ENCODE measurements at regions not wholly inside any gene's neighbourhood (a gene's known extent, or its start where the extent isn't known, plus 50 kb on each side); places are given as distances from the start of the nearest gene placed in this dataset.

- DNase-seq = no peak
- no peaks in the 10 kb centered on the region for H3K4me1 ChIP-seq (ENCODE audit: control insufficient read depth in 2 of 2, insufficient read depth in 2 of 2, low read length in 2 of 2)
- no peaks in the 10 kb centered on the region for H3K27me3 Mint-ChIP-seq
- no peak overlapping the region for H3K27ac Mint-ChIP-seq
- no peak overlapping the region for H3K4me3 Mint-ChIP-seq
- H3K36me3 Mint-ChIP-seq = no peaks in the 10 kb centered on the region
- H3K9me3 ChIP-seq (ENCODE audit: control insufficient read depth in 2 of 3, low read length in 3 of 3) = no peaks in the 10 kb centered on the region
- intact Hi-C loops (cut with micrococcal nuclease) = no loop called here
- no peak overlapping the region for H3K27ac ChIP-seq (ENCODE audit: low read depth, low read length)
- peaks cover 0 to 8% (median 0%) of the 10 kb centered on the region in 11 donors for H3K9me3 Mint-ChIP-seq
- H3K4me1 Mint-ChIP-seq = peaks cover 0 to 6% (median 0%) of the 10 kb centered on the region in 7 donors
- H3K4me3 ChIP-seq (ENCODE audit: low read length) = no peak overlapping the region
- H3K36me3 ChIP-seq (ENCODE audit: control insufficient read depth in 2 of 3, insufficient read depth in 3 of 3, low read length in 3 of 3) = no peaks in the 10 kb centered on the region
- CTCF ChIA-PET = no interaction called here
- no peaks in the 10 kb centered on the region for H3K27me3 ChIP-seq (ENCODE audit: control insufficient read depth in 2 of 2, insufficient read depth in 2 of 2, low read length in 2 of 2)
- POLR2A ChIA-PET = no interaction called here
- ATAC-seq = no peak
Measured at GRCh38 chrX:42237956-42238355, 314.6 kb upstream of the CASK start.

- H3K4me3 ChIP-seq (ENCODE audit: low read length) = no peak overlapping the region
- no peaks in the 10 kb centered on the region for H3K36me3 ChIP-seq (ENCODE audit: control insufficient read depth in 2 of 3, insufficient read depth in 3 of 3, low read length in 3 of 3)
- Mint-ChIP-seq H3K36me3 (peaks cover 0 to 11% (median 7%) of the 10 kb centered on the region in 5 donors), H3K27ac (no peak overlapping the region), H3K27me3 (peaks cover 0 to 5% (median 0%) of the 10 kb centered on the region in 5 donors), H3K4me3 (no peak overlapping the region), H3K9me3 (peaks cover 4 to 23% (median 11%) of the 10 kb centered on the region in 11 donors), H3K4me1 (peaks cover 0 to 5% (median 0%) of the 10 kb centered on the region in 7 donors)
- no peaks in the 10 kb centered on the region for H3K9me3 ChIP-seq (ENCODE audit: control insufficient read depth in 2 of 3, low read length in 3 of 3)
- ChIA-PET CTCF (no interaction called here), POLR2A (no interaction called here)
- H3K27ac ChIP-seq (ENCODE audit: low read depth, low read length) = no peak overlapping the region
- DNase-seq = no peak
- no peaks in the 10 kb centered on the region for H3K27me3 ChIP-seq (ENCODE audit: control insufficient read depth in 2 of 2, insufficient read depth in 2 of 2, low read length in 2 of 2)
- H3K4me1 ChIP-seq (ENCODE audit: control insufficient read depth in 2 of 2, insufficient read depth in 2 of 2, low read length in 2 of 2) = no peaks in the 10 kb centered on the region
- intact Hi-C loops (cut with micrococcal nuclease) = no loop called here
- ATAC-seq = no peak
Measured at GRCh38 chrX:42229533-42229932, 306.2 kb upstream of the CASK start.

GRCh38 chrX:42220666-42221065 lies 297.3 kb upstream of the CASK start:
- no peak for DNase-seq
- CTCF ChIA-PET = no interaction called here
- no peak overlapping the region for H3K27ac Mint-ChIP-seq

GRCh38 chrX:42220083-42220482 lies 296.7 kb upstream of the CASK start:
- Mint-ChIP-seq H3K27me3 (no peaks in the 10 kb centered on the region), H3K36me3 (no peaks in the 10 kb centered on the region), H3K27ac (no peak overlapping the region), H3K4me3 (no peak overlapping the region), H3K9me3 (peaks cover 0 to 5% (median 0%) of the 10 kb centered on the region in 11 donors), H3K4me1 (no peaks in the 10 kb centered on the region)
- Histone ChIP-seq H3K9me3 (ENCODE audit: control insufficient read depth in 2 of 3, low read length in 3 of 3) (no peaks in the 10 kb centered on the region), H3K27me3 (ENCODE audit: control insufficient read depth in 2 of 2, insufficient read depth in 2 of 2, low read length in 2 of 2) (no peaks in the 10 kb centered on the region), H3K36me3 (ENCODE audit: control insufficient read depth in 2 of 3, insufficient read depth in 3 of 3, low read length in 3 of 3) (no peaks in the 10 kb centered on the region), H3K4me1 (ENCODE audit: control insufficient read depth in 2 of 2, insufficient read depth in 2 of 2, low read length in 2 of 2) (no peaks in the 10 kb centered on the region), H3K27ac (ENCODE audit: low read depth, low read length) (no peak overlapping the region), H3K4me3 (ENCODE audit: low read length) (no peak overlapping the region)
- POLR2A ChIA-PET = no interaction called here
- DNase-seq (no peak), ATAC-seq (no peak)
- CTCF ChIA-PET = no interaction called here
- intact Hi-C loops (cut with micrococcal nuclease) = no loop called here

More at GRCh38 chrX:42220666-42221065, 297.3 kb upstream of the CASK start:
- Histone ChIP-seq H3K9me3 (ENCODE audit: control insufficient read depth in 2 of 3, low read length in 3 of 3) (no peaks in the 10 kb centered on the region), H3K27me3 (ENCODE audit: control insufficient read depth in 2 of 2, insufficient read depth in 2 of 2, low read length in 2 of 2) (no peaks in the 10 kb centered on the region), H3K36me3 (ENCODE audit: control insufficient read depth in 2 of 3, insufficient read depth in 3 of 3, low read length in 3 of 3) (no peaks in the 10 kb centered on the region), H3K4me1 (ENCODE audit: control insufficient read depth in 2 of 2, insufficient read depth in 2 of 2, low read length in 2 of 2) (no peaks in the 10 kb centered on the region), H3K4me3 (ENCODE audit: low read length) (no peak overlapping the region), H3K27ac (ENCODE audit: low read depth, low read length) (no peak overlapping the region)
- ATAC-seq = no peak
- POLR2A ChIA-PET = no interaction called here
- Mint-ChIP-seq H3K4me1 (no peaks in the 10 kb centered on the region), H3K9me3 (peaks cover 0 to 7% (median 0%) of the 10 kb centered on the region in 11 donors), H3K4me3 (no peak overlapping the region), H3K27me3 (no peaks in the 10 kb centered on the region), H3K36me3 (no peaks in the 10 kb centered on the region)
- intact Hi-C loops (cut with micrococcal nuclease) = no loop called here

- H3K4me3 ChIP-seq (ENCODE audit: low read length) = no peak overlapping the region
- H3K27me3 Mint-ChIP-seq = no peaks in the 10 kb centered on the region
- POLR2A ChIA-PET = no interaction called here
- H3K36me3 ChIP-seq (ENCODE audit: control insufficient read depth in 2 of 3, insufficient read depth in 3 of 3, low read length in 3 of 3) = no peaks in the 10 kb centered on the region
- H3K4me1 ChIP-seq (ENCODE audit: control insufficient read depth in 2 of 2, insufficient read depth in 2 of 2, low read length in 2 of 2) = no peaks in the 10 kb centered on the region
- intact Hi-C loops (cut with micrococcal nuclease) = no loop called here
- no peak for DNase-seq
- no peaks in the 10 kb centered on the region for H3K27me3 ChIP-seq (ENCODE audit: control insufficient read depth in 2 of 2, insufficient read depth in 2 of 2, low read length in 2 of 2)
- H3K9me3 Mint-ChIP-seq = peaks cover 0 to 2% (median 0%) of the 10 kb centered on the region in 11 donors
- no peak overlapping the region for H3K27ac Mint-ChIP-seq
- CTCF ChIA-PET = no interaction called here
- H3K36me3 Mint-ChIP-seq = no peaks in the 10 kb centered on the region
- no peak for ATAC-seq
- no peak overlapping the region for H3K27ac ChIP-seq (ENCODE audit: low read depth, low read length)
- no peaks in the 10 kb centered on the region for H3K9me3 ChIP-seq (ENCODE audit: control insufficient read depth in 2 of 3, low read length in 3 of 3)
- H3K4me3 Mint-ChIP-seq = no peak overlapping the region
- H3K4me1 Mint-ChIP-seq = no peaks in the 10 kb centered on the region
Measured at GRCh38 chrX:42219231-42219630, 295.9 kb upstream of the CASK start.

GRCh38 chrX:42195506-42195905 lies 272.2 kb upstream of the CASK start:
- Histone ChIP-seq H3K27me3 (ENCODE audit: control insufficient read depth in 2 of 2, insufficient read depth in 2 of 2, low read length in 2 of 2) (no peaks in the 10 kb centered on the region), H3K36me3 (ENCODE audit: control insufficient read depth in 2 of 3, insufficient read depth in 3 of 3, low read length in 3 of 3) (no peaks in the 10 kb centered on the region), H3K4me3 (ENCODE audit: low read length) (no peak overlapping the region), H3K27ac (ENCODE audit: low read depth, low read length) (no peak overlapping the region), H3K4me1 (ENCODE audit: control insufficient read depth in 2 of 2, insufficient read depth in 2 of 2, low read length in 2 of 2) (no peaks in the 10 kb centered on the region), H3K9me3 (ENCODE audit: control insufficient read depth in 2 of 3, low read length in 3 of 3) (no peaks in the 10 kb centered on the region)
- DNase-seq = no peak
- ChIA-PET CTCF (no interaction called here), POLR2A (no interaction called here)
- intact Hi-C loops (cut with micrococcal nuclease) = no loop called here
- Mint-ChIP-seq H3K27me3 (no peaks in the 10 kb centered on the region), H3K9me3 (peaks cover 0 to 8% (median 0%) of the 10 kb centered on the region in 11 donors), H3K4me3 (no peak overlapping the region), H3K36me3 (peaks cover 0 to 4% (median 0%) of the 10 kb centered on the region in 5 donors), H3K4me1 (peaks cover 0 to 1% (median 0%) of the 10 kb centered on the region in 7 donors), H3K27ac (no peak overlapping the region)
- no peak for ATAC-seq

- no peaks in the 10 kb centered on the region for H3K4me1 Mint-ChIP-seq
- H3K27me3 ChIP-seq (ENCODE audit: control insufficient read depth in 2 of 2, insufficient read depth in 2 of 2, low read length in 2 of 2) = no peaks in the 10 kb centered on the region
- no peak overlapping the region for H3K27ac Mint-ChIP-seq
- ATAC-seq (no peak), DNase-seq (no peak)
- no peaks in the 10 kb centered on the region for H3K27me3 Mint-ChIP-seq
- no peak overlapping the region for H3K4me3 Mint-ChIP-seq
- POLR2A ChIA-PET = no interaction called here
- no peaks in the 10 kb centered on the region for H3K4me1 ChIP-seq (ENCODE audit: control insufficient read depth in 2 of 2, insufficient read depth in 2 of 2, low read length in 2 of 2)
- intact Hi-C loops (cut with micrococcal nuclease) = no loop called here
- no peaks in the 10 kb centered on the region for H3K36me3 ChIP-seq (ENCODE audit: control insufficient read depth in 2 of 3, insufficient read depth in 3 of 3, low read length in 3 of 3)
- H3K9me3 Mint-ChIP-seq = peaks cover 0 to 8% (median 0%) of the 10 kb centered on the region in 11 donors
- H3K27ac ChIP-seq (ENCODE audit: low read depth, low read length) = no peak overlapping the region
- H3K9me3 ChIP-seq (ENCODE audit: control insufficient read depth in 2 of 3, low read length in 3 of 3) = no peaks in the 10 kb centered on the region
- H3K36me3 Mint-ChIP-seq = peaks cover 0 to 4% (median 0%) of the 10 kb centered on the region in 5 donors
- no peak overlapping the region for H3K4me3 ChIP-seq (ENCODE audit: low read length)
- CTCF ChIA-PET = no interaction called here
Measured at GRCh38 chrX:42189576-42189975, 266.2 kb upstream of the CASK start.
